K562 (cell line): ENCODE measurements at regions not wholly inside any gene's neighbourhood (a gene's known extent, or its start where the extent isn't known, plus 50 kb on each side); places are given as distances from the start of the nearest gene placed in this dataset.

ENCODE experiments used
- ATAC-seq: fragments of 200-7000 bp; cut with Tn5 transposase; 3 replicates; pipeline ENCODE4 v1.9.1; 2020; ENCODE audit warnings: moderate library complexity
- BruUV-seq: library from RNA; stranded (reverse); fragments of 400-500 nt; replicated peaks from 2 replicates; lab custom pipeline; 2021; lab: Mats Ljungman, UMichigan
- CTCF ChIA-PET: fragments of 300-600 bp; formaldehyde crosslinking; extraction: SDS; loops from one replicate; lab custom pipeline; 2021; ENCODE audit warnings: low intra/inter-chr PET ratio; lab: Yijun Ruan, JAX
- POLR2A ChIA-PET: fragments of 300-600, 350-650 bp; sonication (Branson Sonifier 250); formaldehyde crosslinking; extraction: SDS; loops from one replicate; lab custom pipeline; 2021; ENCODE audit warnings: antibody characterized with exemption, inconsistent platforms; lab: Yijun Ruan, JAX
- DNase-seq, 4 experiments: peaks; one replicate each; pipeline versions ENCODE4 v3.0.0 to v3.0.0-alpha.2; 2011 to 2018; ENCODE audit warnings: low spot score in 3 of 4, mixed read lengths in 3 of 4; ENCODE audit errors: extremely low read depth in 1 of 4
- FAIRE-seq: peaks from 2 replicates; lab custom pipeline; 2011; peaks lifted over from hg19 to GRCh38; lab: Jason Lieb, UNC
- H2AFZ ChIP-seq: 2 replicates; pipeline ENCODE4 v1.6.0; 2011; ENCODE audit warnings: low read depth, low read length, control low read depth, inconsistent platforms
- H3K27ac ChIP-seq: fragments of 200-600 bp; 3 replicates; pipeline ENCODE4 v1.8.0; 2011; ENCODE audit warnings: low read depth, mild to moderate bottlenecking, control low read depth, inconsistent platforms, low read length, moderate library complexity, mixed read lengths; ENCODE audit errors: extremely low read depth
- H3K27me3 ChIP-seq, 2 experiments: fragments of 300-600 bp in 1 of 2; 2 replicates in 1 of 2; 3 replicates in 1 of 2; pipeline versions ENCODE4 v1.6.0 to v1.8.0; 2011; ENCODE audit warnings: inconsistent platforms in 2 of 2, low read length in 2 of 2, mild to moderate bottlenecking in 1 of 2, mixed read lengths in 1 of 2, moderate library complexity in 1 of 2; ENCODE audit not compliant: control insufficient read depth in 2 of 2, insufficient read depth in 2 of 2
- H3K36me3 ChIP-seq: fragments of 300-600 bp; 3 replicates; pipeline ENCODE4 v1.8.0; 2011; ENCODE audit warnings: mild to moderate bottlenecking, low read length, inconsistent platforms; ENCODE audit not compliant: control insufficient read depth, insufficient read depth
- H3K4me1 ChIP-seq, 2 experiments: fragments of 200-600 bp in 1 of 2; replicated peaks in 1 of 2; 2 replicates in 1 of 2; 3 replicates in 1 of 2; pipeline versions ENCODE4 v1.5.1 to v1.8.0; 2011; ENCODE audit warnings: inconsistent platforms in 2 of 2, low read length in 2 of 2, mild to moderate bottlenecking in 1 of 2, mixed read lengths in 1 of 2, moderate library complexity in 1 of 2; ENCODE audit not compliant: control insufficient read depth in 2 of 2, insufficient read depth in 2 of 2
- H3K4me2 ChIP-seq: 2 replicates; pipeline ENCODE4 v1.6.1; 2011; ENCODE audit warnings: low read length, control low read depth, inconsistent platforms, mixed read lengths; ENCODE audit not compliant: insufficient read depth
- H3K4me3 ChIP-seq: fragments of 200-600 bp; sonication (generic), shearing (Covaris generic); 2 replicates; pipeline ENCODE4 v1.5.1; 2016; ENCODE audit warnings: control low read depth, inconsistent platforms
- H3K79me2 ChIP-seq: fragments of 200-600 bp; 3 replicates; pipeline ENCODE4 v1.8.0; 2011; ENCODE audit warnings: low read length, inconsistent platforms; ENCODE audit not compliant: control insufficient read depth, insufficient read depth
- H3K9ac ChIP-seq, 2 experiments: 2 replicates each; pipeline versions ENCODE4 v1.6.0 to v1.6.1; 2011; ENCODE audit warnings: low read depth in 2 of 2, low read length in 2 of 2, control low read depth in 1 of 2, inconsistent platforms in 1 of 2, mild to moderate bottlenecking in 1 of 2, mixed read lengths in 1 of 2; ENCODE audit not compliant: insufficient read depth in 1 of 2
- H3K9me1 ChIP-seq: one replicate; pipeline ENCODE4 v1.6.0; 2011; ENCODE audit warnings: inconsistent platforms, mild to moderate bottlenecking, low read length, moderate library complexity; ENCODE audit not compliant: control insufficient read depth, insufficient read depth
- H3K9me3 ChIP-seq: replicated peaks from 2 replicates; pipeline ENCODE4 v1.5.1; 2011; ENCODE audit warnings: low read depth, low read length, inconsistent platforms; ENCODE audit not compliant: control insufficient read depth, insufficient read depth
- H4K20me1 ChIP-seq: replicated peaks from 2 replicates; pipeline ENCODE4 v1.6.1; 2011; ENCODE audit warnings: low read length, inconsistent platforms, mixed read lengths; ENCODE audit not compliant: control insufficient read depth, insufficient read depth
- ATF1 ChIP-seq, 2 experiments: fragments of 450-650 bp in 1 of 2; IDR thresholded peaks; 2 replicates each; pipeline ENCODE4 v1.6.1; 2016; ENCODE audit warnings: missing compliant biosample characterization in 1 of 2, missing genetic modification characterization in 1 of 2
- CTCF ChIP-seq, 3 experiments: IDR thresholded peaks in 2 of 3; conservative IDR thresholded peaks in 1 of 3; 2 replicates each; pipeline ENCODE4 v1.5.1; 2011 to 2012; ENCODE audit warnings: low read length in 3 of 3, mild to moderate bottlenecking in 3 of 3, control low read depth in 2 of 3, improper control_type of control experiment in 1 of 3, inconsistent platforms in 1 of 3, low read depth in 1 of 3, mixed read lengths in 1 of 3, moderate library complexity in 1 of 3; ENCODE audit not compliant: insufficient read depth in 2 of 3
- GABPB1 ChIP-seq: sonication (generic); formaldehyde crosslinking; IDR thresholded peaks from 2 replicates; pipeline ENCODE4 v1.8.0; 2022; ENCODE audit warnings: mild to moderate bottlenecking, missing genetic modification reagents
- KAT7 ChIP-seq: sonication (generic); formaldehyde crosslinking; IDR thresholded peaks from 2 replicates; pipeline ENCODE4 v1.8.0; 2022; ENCODE audit warnings: missing genetic modification reagents, mild to moderate bottlenecking, borderline replicate concordance
- KLF1 ChIP-seq: fragments of 450-650 bp; IDR thresholded peaks from 2 replicates; pipeline ENCODE4 v1.6.1; 2016; ENCODE audit warnings: missing genetic modification characterization, missing compliant biosample characterization
- NCOA2 ChIP-seq, 2 experiments: fragments of 450-650 bp; IDR thresholded peaks; 2 replicates each; pipeline ENCODE4 v1.6.1; 2018; ENCODE audit warnings: mild to moderate bottlenecking in 2 of 2, moderate library complexity in 1 of 2; ENCODE audit not compliant: partially characterized antibody in 2 of 2
- PRMT5 ChIP-seq: sonication (generic); formaldehyde crosslinking; IDR thresholded peaks from 2 replicates; pipeline ENCODE4 v1.5.0; 2020; ENCODE audit warnings: missing genetic modification reagents
- THRA ChIP-seq: fragments of 450-650 bp; IDR thresholded peaks from 2 replicates; pipeline ENCODE4 v1.6.1; 2017; ENCODE audit warnings: mild to moderate bottlenecking, moderate library complexity
- WGBS: fragments of 100-300 bp; shearing (Covaris generic); methylation state at CpG from one replicate; pipeline ENCODE4 v1.1.6; 2016; ENCODE audit warnings: low coverage, mixed read lengths; ENCODE audit not compliant: insufficient coverage; ENCODE audit errors: missing lambda C conversion rate; 5-methylcytosine and 5-hydroxymethylcytosine counted together
- in situ Hi-C: fragments of 300-500 bp; cut with MboI; formaldehyde crosslinking; loops from 4 replicates; pipeline ENCODE4 v1.15.0; 2018; ENCODE audit warnings: inconsistent platforms, mixed read lengths
- intact Hi-C: fragments of 100-400 bp; cut with micrococcal nuclease; formaldehyde crosslinking; loops from 2 replicates; pipeline ENCODE4 v1.14.2; 2022

- POLR2A ChIA-PET = interaction anchor here (0.6 kb wide), 2 partner anchors 302 to 883 kb away, joined by 3 read pairs; no protein-coding TSS in a partner anchor
- no peak for ATAC-seq
- TF ChIP-seq KLF1 (tag) (no peak), THRA (no peak), KAT7 (CRISPR knock-in tag) (no peak), GABPB1 (CRISPR knock-in tag) (no peak), NCOA2 (IDR thresholded peaks at IDR 0.05; ENCODE audit: partially characterized antibody in 2 of 2) (no peak), ATF1 (CRISPR knock-in tag; IDR thresholded peaks at IDR 0.05) (no peak), ATF1 (tag; IDR thresholded peaks at IDR 0.05) (no peak), CTCF (IDR thresholded peaks at IDR 0.05 in 2 of 3, conservative IDR thresholded peaks at IDR 0.05 in 1 of 3; ENCODE audit: insufficient read depth in 2 of 3, low read depth in 1 of 3, low read length in 3 of 3) (no peak), PRMT5 (CRISPR knock-in tag) (no peak)
- Histone ChIP-seq H3K79me2 (no peaks in the 10 kb centered on the region), H3K27me3 (no peaks in the 10 kb centered on the region), H3K4me2 (no peak overlapping the region), H3K27ac (no peak overlapping the region), H3K9me3 (no peaks in the 10 kb centered on the region; the same call in 1 of the 2 replicates), H3K9ac (no peak overlapping the region), H2AFZ (no peak overlapping the region), H3K4me1 (no peaks in the 10 kb centered on the region), H4K20me1 (no peaks in the 10 kb centered on the region), H3K9me1 (no peaks in the 10 kb centered on the region), H3K36me3 (no peaks in the 10 kb centered on the region), H3K4me3 (no peak overlapping the region)
- CTCF ChIA-PET = no interaction called here
- 33% methylated on average over 1 of the region's 1 CpG for WGBS
- in situ Hi-C loops (no loop called here), intact Hi-C loops (no loop called here)
- no peak for DNase-seq
- no TSS peak for BruUV-seq
- no peak for FAIRE-seq
Observed at GRCh38 chr2:208798698-208799097, 392.1 kb downstream of the PTH2R start.
